IMR-90 (cell line): ENCODE measurements at regions not wholly inside any gene's neighbourhood (a gene's known extent, or its start where the extent isn't known, plus 50 kb on each side); places are given as distances from the start of the nearest gene placed in this dataset.

Experiments
- ATAC-seq: fragments of 200-7000 bp; cut with Tn5 transposase; 2 replicates; pipeline ENCODE4 v1.9.1; 2020; ENCODE audit warnings: low read depth, mild to moderate bottlenecking, moderate library complexity
- BruUV-seq: library from RNA; stranded (reverse); fragments of 400-500 nt; replicated peaks from 2 replicates; lab custom pipeline; 2021; lab: Mats Ljungman, UMichigan
- CTCF ChIA-PET: fragments of 300-600 bp; formaldehyde crosslinking; extraction: SDS; loops from one replicate; lab custom pipeline; 2021; ENCODE audit warnings: antibody characterized with exemption; lab: Yijun Ruan, JAX
- POLR2A ChIA-PET: fragments of 300-600 bp; sonication (Branson Sonifier 250); formaldehyde crosslinking; loops from one replicate; lab custom pipeline; 2022; ENCODE audit warnings: antibody characterized with exemption; ENCODE audit not compliant: unreplicated experiment; lab: Charles Lee
- DNase-seq: peaks from one replicate; pipeline ENCODE4 v3.0.0; 2013
- H2AFZ ChIP-seq: replicated peaks from 2 replicates; pipeline ENCODE3; 2013; ENCODE audit warnings: low read length, mild to moderate bottlenecking; ENCODE audit not compliant: poor library complexity
- H2AK5ac ChIP-seq: 2 replicates; pipeline ENCODE4 v1.6.1; 2013; ENCODE audit warnings: low read depth, low read length, inconsistent platforms
- H2AK9ac ChIP-seq: replicated peaks from 2 replicates; pipeline ENCODE3; 2013; ENCODE audit warnings: mild to moderate bottlenecking, low read depth, low read length, moderate library complexity; ENCODE audit not compliant: poor library complexity
- H2BK120ac ChIP-seq: 2 replicates; pipeline ENCODE4 v1.6.1; 2013; ENCODE audit warnings: low read depth, low read length, inconsistent platforms
- H2BK15ac ChIP-seq: 3 replicates; pipeline ENCODE4 v1.6.1; 2013; ENCODE audit warnings: low read depth, low read length, inconsistent platforms
- H2BK20ac ChIP-seq: 2 replicates; pipeline ENCODE4 v1.6.1; 2013; ENCODE audit warnings: low read depth, mild to moderate bottlenecking, inconsistent platforms, low read length, moderate library complexity
- H2BK5ac ChIP-seq: 2 replicates; pipeline ENCODE4 v1.6.1; 2013; ENCODE audit warnings: mild to moderate bottlenecking, low read depth, low read length, inconsistent platforms; ENCODE audit not compliant: poor library complexity, severe bottlenecking
- H3K14ac ChIP-seq: replicated peaks from 2 replicates; pipeline ENCODE4 v1.6.1; 2013; ENCODE audit warnings: low read depth, low read length, inconsistent platforms
- H3K18ac ChIP-seq: 2 replicates; pipeline ENCODE4 v1.6.1; 2013; ENCODE audit warnings: low read depth, low read length, control low read depth
- H3K23ac ChIP-seq: 2 replicates; pipeline ENCODE4 v1.6.1; 2013; ENCODE audit warnings: low read depth, low read length, inconsistent platforms
- H3K27ac ChIP-seq: 2 replicates; pipeline ENCODE4 v1.5.1; 2013; ENCODE audit warnings: mild to moderate bottlenecking, control low read depth, low read length; ENCODE audit not compliant: insufficient read depth
- H3K27me3 ChIP-seq: 2 replicates; pipeline ENCODE4 v1.6.1; 2013; ENCODE audit warnings: low read length; ENCODE audit not compliant: control insufficient read depth, insufficient read depth
- H3K36me3 ChIP-seq: 2 replicates; pipeline ENCODE4 v1.6.1; 2013; ENCODE audit warnings: low read length, mixed read lengths; ENCODE audit not compliant: control insufficient read depth, insufficient read depth
- H3K4ac ChIP-seq: 2 replicates; pipeline ENCODE4 v1.6.1; 2013; ENCODE audit warnings: low read depth, low read length, inconsistent platforms
- H3K4me1 ChIP-seq: 2 replicates; pipeline ENCODE4 v1.6.1; 2013; ENCODE audit warnings: low read length, mixed read lengths; ENCODE audit not compliant: control insufficient read depth, insufficient read depth
- H3K4me2 ChIP-seq: 2 replicates; pipeline ENCODE4 v1.6.1; 2013; ENCODE audit warnings: low read depth, mild to moderate bottlenecking, control low read depth, low read length, moderate library complexity
- H3K4me3 ChIP-seq: 2 replicates; pipeline ENCODE4 v1.5.1; 2013; ENCODE audit warnings: low read depth, mild to moderate bottlenecking, control low read depth, low read length, moderate library complexity; ENCODE audit not compliant: insufficient read depth
- H3K56ac ChIP-seq: 2 replicates; pipeline ENCODE4 v1.6.1; 2013; ENCODE audit warnings: low read length, inconsistent platforms; ENCODE audit not compliant: insufficient read depth; ENCODE audit errors: extremely low read depth
- H3K79me1 ChIP-seq, 2 experiments: 2 replicates each; pipeline ENCODE4 v1.6.1; 2013; ENCODE audit warnings: low read length in 2 of 2, inconsistent platforms in 1 of 2, low read depth in 1 of 2
- H3K9ac ChIP-seq: 2 replicates; pipeline ENCODE4 v1.6.1; 2013; ENCODE audit warnings: low read depth, low read length, control low read depth
- H3K9me1 ChIP-seq: 2 replicates; pipeline ENCODE4 v1.6.1; 2013; ENCODE audit warnings: low read length, inconsistent platforms; ENCODE audit not compliant: insufficient read depth
- H3K9me3 ChIP-seq: 2 replicates; pipeline ENCODE4 v1.6.1; 2013; ENCODE audit warnings: low read length; ENCODE audit not compliant: control insufficient read depth, insufficient read depth
- H4K20me1 ChIP-seq: 2 replicates; pipeline ENCODE4 v1.6.1; 2013; ENCODE audit warnings: low read length, inconsistent platforms; ENCODE audit not compliant: insufficient read depth
- H4K5ac ChIP-seq: 2 replicates; pipeline ENCODE4 v1.6.1; 2013; ENCODE audit warnings: mild to moderate bottlenecking, low read depth, low read length, control low read depth
- H4K8ac ChIP-seq, 2 experiments: 2 replicates each; pipeline ENCODE4 v1.6.1; 2013; ENCODE audit warnings: low read depth in 2 of 2, low read length in 2 of 2, control low read depth in 1 of 2, inconsistent platforms in 1 of 2
- H4K91ac ChIP-seq: 2 replicates; pipeline ENCODE4 v1.6.1; 2013; ENCODE audit warnings: low read depth, low read length, inconsistent platforms; ENCODE audit not compliant: insufficient read depth
- BHLHE40 ChIP-seq: fragments of 150-350 bp; IDR thresholded peaks from 2 replicates; pipeline ENCODE4 v1.6.1; 2016; ENCODE audit warnings: mild to moderate bottlenecking, low read depth, low read length
- CEBPB ChIP-seq: IDR thresholded peaks from 2 replicates; pipeline ENCODE4 v1.6.1; 2012; ENCODE audit warnings: low read depth, low read length, improper control_type of control experiment
- CHD1 ChIP-seq: IDR thresholded peaks from 2 replicates; pipeline ENCODE4 v1.6.1; 2012; ENCODE audit warnings: low read depth, low read length, improper control_type of control experiment
- CTCF ChIP-seq: conservative IDR thresholded peaks from 2 replicates; pipeline ENCODE4 v1.5.1; 2012; ENCODE audit warnings: mild to moderate bottlenecking, low read depth, low read length, improper control_type of control experiment
- ELK1 ChIP-seq: fragments of 150-350 bp; IDR thresholded peaks from 2 replicates; pipeline ENCODE4 v1.6.1; 2016; ENCODE audit warnings: low read depth, mild to moderate bottlenecking, low read length, moderate library complexity, borderline replicate concordance
- FOS ChIP-seq: fragments of 150-350 bp; IDR thresholded peaks from 2 replicates; pipeline ENCODE4 v1.6.1; 2016; ENCODE audit warnings: low read depth, low read length
- MAFK ChIP-seq: IDR thresholded peaks from 2 replicates; pipeline ENCODE4 v1.6.1; 2012; ENCODE audit warnings: low read depth, low read length, improper control_type of control experiment
- MAZ ChIP-seq: IDR thresholded peaks from 2 replicates; pipeline ENCODE4 v1.6.1; 2012; ENCODE audit warnings: low read depth, mild to moderate bottlenecking, low read length, improper control_type of control experiment, moderate library complexity, borderline replicate concordance
- MXI1 ChIP-seq: IDR thresholded peaks from 2 replicates; pipeline ENCODE4 v1.6.1; 2012; ENCODE audit warnings: low read depth, mild to moderate bottlenecking, low read length, moderate library complexity, borderline replicate concordance
- POLR2A ChIP-seq: IDR thresholded peaks from 2 replicates; pipeline ENCODE4 v1.6.1; 2012; ENCODE audit warnings: mild to moderate bottlenecking, low read depth, low read length
- RAD21 ChIP-seq: IDR thresholded peaks from 2 replicates; pipeline ENCODE4 v1.6.1; 2012; ENCODE audit warnings: low read length, improper control_type of control experiment
- RCOR1 ChIP-seq: IDR thresholded peaks from 2 replicates; pipeline ENCODE4 v1.6.1; 2012; ENCODE audit warnings: mild to moderate bottlenecking, low read length, improper control_type of control experiment; ENCODE audit not compliant: insufficient replicate concordance
- RFX5 ChIP-seq: IDR thresholded peaks from 2 replicates; pipeline ENCODE4 v1.8.0; 2012; ENCODE audit warnings: low read depth, mild to moderate bottlenecking, low read length, moderate library complexity
- SMC3 ChIP-seq: fragments of 150-350 bp; IDR thresholded peaks from 2 replicates; pipeline ENCODE4 v1.6.1; 2016; ENCODE audit warnings: low read depth, mild to moderate bottlenecking, antibody characterized with exemption, low read length, moderate library complexity
- WGBS, 2 experiments: methylation state at CpG; one replicate each; pipeline versions ENCODE4 v1.1.5 to v1.1.7; 2013; ENCODE audit warnings: missing lambda C conversion rate in 2 of 2; ENCODE audit not compliant: insufficient read length in 1 of 2; ENCODE audit errors: extremely low coverage in 2 of 2; 5-methylcytosine and 5-hydroxymethylcytosine counted together
- dilution Hi-C: fragments of 300-500 bp; cut with HindIII; formaldehyde crosslinking; loops from one replicate; pipeline ENCODE4 v1.14.3; 2018; ENCODE audit warnings: low sequenced_read_pairs; ENCODE audit not compliant: unreplicated experiment
- in situ Hi-C: fragments of 300-500 bp; cut with MboI; formaldehyde crosslinking; loops from 3 replicates; pipeline ENCODE4 v1.14.3; 2019; ENCODE audit warnings: low sequenced_read_pairs, inconsistent platforms, mixed read lengths
- intact Hi-C: fragments of 100-400 bp; cut with micrococcal nuclease; formaldehyde crosslinking; loops from 2 replicates; pipeline ENCODE4 v1.10.0; 2022

- WGBS, 2 experiments: no CpG with 5 or more reads among the region's 3 CpGs
- no peak overlapping the region for H2AFZ ChIP-seq
- dilution Hi-C loops: no loop called here
Observed at GRCh38 chr2:198945496-198945895, 512.2 kb downstream of the SATB2 start.

More at GRCh38 chr2:198945496-198945895, 512.2 kb downstream of the SATB2 start:
- no peak overlapping the region for H3K23ac ChIP-seq
- H3K14ac ChIP-seq: no peak overlapping the region
- H4K5ac ChIP-seq: no peak overlapping the region
- no peaks in the 10 kb centered on the region for H3K79me1 ChIP-seq
- intact Hi-C loops: no loop called here
- no peaks in the 10 kb centered on the region for H3K36me3 ChIP-seq
- H4K20me1 ChIP-seq: no peaks in the 10 kb centered on the region
- H2BK20ac ChIP-seq: no peak overlapping the region
- H3K4me1 ChIP-seq: no peaks in the 10 kb centered on the region
- no peak overlapping the region for H2BK5ac ChIP-seq
- H3K18ac ChIP-seq: no peak overlapping the region
- H3K27me3 ChIP-seq: no peaks in the 10 kb centered on the region
- no peak overlapping the region for H3K27ac ChIP-seq
- ATAC-seq (no peak), DNase-seq (no peak)
- no TSS peak for BruUV-seq
- H3K9me3 ChIP-seq: no peaks in the 10 kb centered on the region
- no peak overlapping the region for H2AK5ac ChIP-seq
- TF ChIP-seq ELK1 (no peak), CHD1 (no peak), CTCF (no peak), POLR2A (no peak), SMC3 (no peak), MAFK (no peak), RCOR1 (no peak), RAD21 (no peak), RFX5 (no peak), CEBPB (no peak), BHLHE40 (no peak), MXI1 (no peak), MAZ (no peak), FOS (no peak)
- no peaks in the 10 kb centered on the region for H3K9me1 ChIP-seq
- H2BK15ac ChIP-seq: no peak overlapping the region
- ChIA-PET CTCF (no interaction called here), POLR2A (no interaction called here)
- H4K91ac ChIP-seq: no peak overlapping the region
- H4K8ac ChIP-seq: no peak overlapping the region
- H2BK120ac ChIP-seq: no peak overlapping the region
- no peak overlapping the region for H3K56ac ChIP-seq
- in situ Hi-C loops: no loop called here
- H2AK9ac ChIP-seq: no peak overlapping the region
- H3K4me2 ChIP-seq: no peak overlapping the region
- H3K9ac ChIP-seq: no peak overlapping the region
- H3K4me3 ChIP-seq: no peak overlapping the region
- H3K4ac ChIP-seq: no peak overlapping the region
